Endodermal cell (in vitro differentiated cells): ENCODE measurements at regions not wholly inside any gene's neighbourhood (a gene's known extent, or its start where the extent isn't known, plus 50 kb on each side); places are given as distances from the start of the nearest gene placed in this dataset.

Experiments used
- DNase-seq: peaks from one replicate; pipeline ENCODE4 v3.0.0-alpha.2; 2017
- H3K27ac ChIP-seq: 2 replicates; pipeline ENCODE4 v1.5.1; 2013; ENCODE audit warnings: mild to moderate bottlenecking, low read depth, low read length, moderate library complexity
- H3K27me3 ChIP-seq: 2 replicates; pipeline ENCODE4 v1.6.1; 2013; ENCODE audit warnings: mild to moderate bottlenecking, low read length, moderate library complexity; ENCODE audit not compliant: insufficient read depth, control insufficient read depth, poor library complexity, severe bottlenecking
- H3K36me3 ChIP-seq: 2 replicates; pipeline ENCODE4 v1.7.0; 2013; ENCODE audit warnings: mild to moderate bottlenecking, low read length, moderate library complexity; ENCODE audit not compliant: control insufficient read depth, insufficient read depth
- H3K4me1 ChIP-seq: one replicate; pipeline ENCODE4 v1.7.0; 2013; ENCODE audit warnings: low read length; ENCODE audit not compliant: control insufficient read depth, insufficient read depth
- H3K4me3 ChIP-seq: 2 replicates; pipeline ENCODE4 v1.5.1; 2013; ENCODE audit warnings: mild to moderate bottlenecking, low read length, moderate library complexity
- H3K9ac ChIP-seq: 2 replicates; pipeline ENCODE4 v1.6.1; 2013; ENCODE audit warnings: mild to moderate bottlenecking, low read length, moderate library complexity; ENCODE audit not compliant: poor library complexity, severe bottlenecking; ENCODE audit errors: extremely low read depth
- H3K9me3 ChIP-seq: 2 replicates; pipeline ENCODE4 v1.6.1; 2013; ENCODE audit warnings: mild to moderate bottlenecking, low read length, moderate library complexity; ENCODE audit not compliant: control insufficient read depth
- H3K27ac Mint-ChIP-seq: 2 replicates; pipeline ENCODE4 v1.8.0; 2020; ENCODE audit warnings: mixed read lengths
- H3K27me3 Mint-ChIP-seq: 2 replicates; pipeline ENCODE4 v1.8.0; 2021; ENCODE audit warnings: mild to moderate bottlenecking, mixed read lengths; ENCODE audit not compliant: insufficient read depth
- H3K36me3 Mint-ChIP-seq: 2 replicates; pipeline ENCODE4 v1.8.0; 2020; ENCODE audit warnings: low read depth, mixed read lengths
- H3K4me1 Mint-ChIP-seq: 2 replicates; pipeline ENCODE4 v1.8.0; 2020; ENCODE audit warnings: mixed read lengths
- H3K4me3 Mint-ChIP-seq: 2 replicates; pipeline ENCODE4 v1.8.0; 2020; ENCODE audit warnings: mild to moderate bottlenecking, moderate library complexity, mixed read lengths
- H3K9me3 Mint-ChIP-seq: 2 replicates; pipeline ENCODE4 v1.8.0; 2020; ENCODE audit warnings: mild to moderate bottlenecking, mixed read lengths
- CTCF ChIP-seq: fragments of 200-600 bp; sonication (generic); conservative IDR thresholded peaks from 2 replicates; pipeline ENCODE4 v1.5.0; 2021; ENCODE audit warnings: antibody characterized with exemption, mild to moderate bottlenecking
- WGBS, 2 experiments: methylation state at CpG; one replicate each; pipeline versions ENCODE4 v1.1.5 to v1.1.7; 2013; ENCODE audit warnings: missing lambda C conversion rate in 2 of 2, mixed read lengths in 1 of 2; ENCODE audit not compliant: insufficient coverage in 1 of 2, insufficient read length in 1 of 2; 5-methylcytosine and 5-hydroxymethylcytosine counted together

GRCh38 chr17:79341222-79341780, 266.7 kb downstream of the ENGASE start:
- Mint-ChIP-seq H3K36me3 (no peaks in the 10 kb centered on the region), H3K9me3 (peaks cover 11% of the 10 kb centered on the region), H3K4me3 (no peak overlapping the region), H3K27me3 (peaks cover 2% of the 10 kb centered on the region), H3K4me1 (no peaks in the 10 kb centered on the region), H3K27ac (no peak overlapping the region)
- H3K27ac ChIP-seq, result no peak overlapping the region
- H3K27me3 ChIP-seq, result peaks cover 4% of the 10 kb centered on the region
- peaks cover 3% of the 10 kb centered on the region for H3K9me3 ChIP-seq
- H3K4me1 ChIP-seq, result no peaks in the 10 kb centered on the region
- H3K4me3 ChIP-seq, result no peak overlapping the region
- no peak for TF ChIP-seq CTCF
- WGBS, 2 experiments, result 93 to 94% methylated on average over 8 of the region's 8 CpGs
- DNase-seq, result no peak
- no peak overlapping the region for H3K9ac ChIP-seq
- H3K36me3 ChIP-seq, result no peaks in the 10 kb centered on the region

GRCh38 chr17:79340333-79341221, 266.0 kb downstream of the ENGASE start:
- WGBS, 2 experiments, result 91% methylated on average over 10 to 11 of the region's 12 CpGs
- Histone ChIP-seq H3K27ac (no peak overlapping the region), H3K36me3 (no peaks in the 10 kb centered on the region), H3K4me3 (no peak overlapping the region), H3K4me1 (no peaks in the 10 kb centered on the region), H3K9ac (no peak overlapping the region), H3K27me3 (peaks cover 4% of the 10 kb centered on the region), H3K9me3 (peaks cover 3% of the 10 kb centered on the region)
- Mint-ChIP-seq H3K36me3 (no peaks in the 10 kb centered on the region), H3K27me3 (peaks cover 2% of the 10 kb centered on the region), H3K4me3 (no peak overlapping the region), H3K4me1 (no peaks in the 10 kb centered on the region), H3K9me3 (peaks cover 9% of the 10 kb centered on the region), H3K27ac (no peak overlapping the region)
- DNase-seq, result no peak
- no peak for TF ChIP-seq CTCF

- no peak overlapping the region for H3K9ac ChIP-seq
- Mint-ChIP-seq H3K9me3 (peaks cover 2% of the 10 kb centered on the region), H3K27me3 (no peaks in the 10 kb centered on the region), H3K4me1 (no peaks in the 10 kb centered on the region), H3K4me3 (no peak overlapping the region), H3K27ac (no peak overlapping the region), H3K36me3 (no peaks in the 10 kb centered on the region)
- TF ChIP-seq CTCF, result no peak
- no peak for DNase-seq
- no peak overlapping the region for H3K27ac ChIP-seq
- no peaks in the 10 kb centered on the region for H3K36me3 ChIP-seq
- H3K27me3 ChIP-seq, result peaks cover 4% of the 10 kb centered on the region
- no peaks in the 10 kb centered on the region for H3K9me3 ChIP-seq
- H3K4me3 ChIP-seq, result no peak overlapping the region
- 83 to 87% methylated on average over 3 to 7 of the region's 7 CpGs for WGBS, 2 experiments
- H3K4me1 ChIP-seq, result no peaks in the 10 kb centered on the region
These were observed 264.7 kb downstream of the ENGASE start for GRCh38 chr17:79339321-79339720.
